HG03520 (cell line): ENCODE measurements at regions not wholly inside any gene's neighbourhood (a gene's known extent, or its start where the extent isn't known, plus 50 kb on each side); places are given as distances from the start of the nearest gene placed in this dataset.
"Not testable (repeated sequence)": the region's sequence is repeated elsewhere in the genome, so short reads cannot be mapped to it uniquely, and the experiment has no call there.

ENCODE experiments used
- ATAC-seq: cut with Tn5 transposase; IDR thresholded peaks from one replicate; pipeline ENCODE4 v1.9.1; 2021; ENCODE audit warnings: mild to moderate bottlenecking, moderate library complexity; ENCODE audit not compliant: unreplicated experiment

- not testable (repeated sequence) for ATAC-seq
Measured at GRCh38 chr16:86738322-86738721, 160.0 kb downstream of the FOXL1 start.

- no peak for ATAC-seq
Measured at GRCh38 chr16:86739178-86739577, 160.8 kb downstream of the FOXL1 start.

- no peak for ATAC-seq
Measured at GRCh38 chr16:86739808-86740207, 161.5 kb downstream of the FOXL1 start.

- no peak for ATAC-seq
Measured at GRCh38 chr16:86740298-86740697, 161.9 kb downstream of the FOXL1 start.

- no peak for ATAC-seq
Measured at GRCh38 chr16:86740906-86741799, 162.8 kb downstream of the FOXL1 start.

- no peak for ATAC-seq
Measured at GRCh38 chr16:86747761-86748160, 169.4 kb downstream of the FOXL1 start.

GRCh38 chr16:86748652-86749051, 170.3 kb downstream of the FOXL1 start:
- no peak for ATAC-seq

GRCh38 chr16:86751076-86752030, 173.0 kb downstream of the FOXL1 start:
- ATAC-seq: no peak

GRCh38 chr16:86752582-86753175, 174.3 kb downstream of the FOXL1 start:
- no peak for ATAC-seq

GRCh38 chr16:86753399-86753798, 175.1 kb downstream of the FOXL1 start:
- ATAC-seq: no peak

GRCh38 chr16:86755571-86756006, 177.2 kb downstream of the FOXL1 start:
- ATAC-seq: no peak

GRCh38 chr16:86756882-86757703, 178.7 kb downstream of the FOXL1 start:
- ATAC-seq: no peak

GRCh38 chr16:86757704-86758040, 179.3 kb downstream of the FOXL1 start:
- no peak for ATAC-seq

- no peak for ATAC-seq
Measured at GRCh38 chr16:86758932-86759331, 180.6 kb downstream of the FOXL1 start.

- ATAC-seq: no peak
Measured at GRCh38 chr16:86761111-86762031, 183.0 kb downstream of the FOXL1 start.

GRCh38 chr16:86762095-86762494, 183.7 kb downstream of the FOXL1 start:
- no peak for ATAC-seq

- no peak for ATAC-seq
Measured at GRCh38 chr16:86763819-86764218, 185.5 kb downstream of the FOXL1 start.

GRCh38 chr16:86764551-86764950, 186.2 kb downstream of the FOXL1 start:
- no peak for ATAC-seq

GRCh38 chr16:86765389-86766026, 187.2 kb downstream of the FOXL1 start:
- no peak for ATAC-seq
